ENCODE measurements at regions not wholly inside any gene's neighbourhood (a gene's known extent, or its start where the extent isn't known, plus 50 kb on each side); places are given as distances from the start of the nearest gene placed in this dataset.

DNA sequence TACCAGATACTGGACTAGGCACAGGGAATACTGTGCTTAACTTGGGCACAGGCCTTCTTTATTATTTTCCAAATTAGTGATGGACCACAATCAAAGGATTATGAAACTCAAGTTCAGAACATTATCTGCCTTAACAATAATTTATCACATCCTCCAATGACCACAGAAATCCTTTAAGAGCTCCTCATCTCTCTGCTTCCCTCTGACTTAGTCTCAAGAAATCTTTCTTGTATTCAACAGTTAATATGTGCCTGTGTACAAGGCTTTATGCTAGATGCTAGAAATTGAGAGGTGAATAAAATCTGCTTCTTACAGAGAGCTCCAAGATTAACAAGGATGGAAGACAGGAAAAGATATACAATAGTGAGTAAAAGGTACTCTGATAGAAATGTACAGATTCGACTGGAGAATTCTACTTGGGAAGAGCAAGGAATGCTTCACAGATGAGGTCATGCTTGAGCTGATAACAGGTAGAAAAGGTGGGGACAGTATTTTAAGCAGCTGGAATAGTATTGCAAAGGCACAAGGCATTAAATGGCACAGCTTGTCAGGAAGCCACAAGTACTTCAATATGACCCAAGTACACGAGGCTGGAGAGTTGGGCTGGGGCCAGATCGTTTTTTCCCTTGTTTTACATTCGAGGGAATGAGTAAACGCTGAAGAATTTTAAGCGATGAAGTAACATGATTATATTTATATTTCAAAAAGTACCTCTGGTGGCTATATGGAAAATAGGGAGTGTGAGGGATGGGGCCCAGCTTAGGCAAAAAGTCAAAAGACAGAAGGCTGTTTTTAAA lies 55.1 kb upstream of the ARID2 start:
- ChIA-PET POLR2A (no interaction called here), CTCF (no interaction called here)
- peaks cover 2% of the 10 kb centered on the region for H3K27me3 Mint-ChIP-seq
- no peak overlapping the region for H3K4me3 Mint-ChIP-seq
- peaks cover 15% of the 10 kb centered on the region for H3K4me1 Mint-ChIP-seq
- H3K9me3 Mint-ChIP-seq: no peaks in the 10 kb centered on the region
- H3K27ac Mint-ChIP-seq: no peak overlapping the region
- no peaks in the 10 kb centered on the region for H3K36me3 Mint-ChIP-seq (ENCODE audit: low read depth)
- no peak for DNase-seq

DNA sequence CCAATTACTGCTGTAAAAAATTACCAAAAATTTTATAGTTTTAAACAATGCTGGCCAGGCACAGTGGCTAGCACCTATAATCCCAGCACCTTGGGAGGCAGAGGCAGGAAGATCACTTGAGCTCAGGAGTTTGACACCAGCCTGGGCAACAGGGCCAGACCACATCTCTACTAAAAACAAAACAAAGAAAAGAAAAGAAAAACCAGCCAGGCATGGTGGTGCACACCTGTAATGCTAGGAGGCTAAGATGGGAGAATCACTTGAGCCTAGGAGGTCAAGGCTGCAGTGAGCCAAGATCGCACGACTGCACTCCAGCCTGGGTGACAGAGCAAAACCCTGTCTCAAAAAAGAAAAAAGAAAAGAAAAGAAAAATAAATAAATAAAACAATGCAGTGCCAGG lies 54.0 kb upstream of the ARID2 start:
- POLR2A ChIA-PET: no interaction called here

More for the DNA sequence above, 54.0 kb upstream of the ARID2 start:
- DNase-seq: no peak
- no peaks in the 10 kb centered on the region for H3K36me3 Mint-ChIP-seq (ENCODE audit: low read depth)
- peaks cover 2% of the 10 kb centered on the region for H3K27me3 Mint-ChIP-seq
- H3K27ac Mint-ChIP-seq: no peak overlapping the region
- H3K4me1 Mint-ChIP-seq: peaks cover 6% of the 10 kb centered on the region
- H3K4me3 Mint-ChIP-seq: no peak overlapping the region
- no peaks in the 10 kb centered on the region for H3K9me3 Mint-ChIP-seq
- CTCF ChIA-PET: interaction anchor here (1.5 kb wide), 1 partner anchor 51 kb away, joined by 4 read pairs; no protein-coding TSS in a partner anchor
